ENCODE measurements at regions not wholly inside any gene's neighbourhood (a gene's known extent, or its start where the extent isn't known, plus 50 kb on each side); places are given as distances from the start of the nearest gene placed in this dataset.

- no peak overlapping the region for H3K4me3 ChIP-seq (ENCODE audit: low read depth, low read length)
- TF ChIP-seq, protein P1, sequence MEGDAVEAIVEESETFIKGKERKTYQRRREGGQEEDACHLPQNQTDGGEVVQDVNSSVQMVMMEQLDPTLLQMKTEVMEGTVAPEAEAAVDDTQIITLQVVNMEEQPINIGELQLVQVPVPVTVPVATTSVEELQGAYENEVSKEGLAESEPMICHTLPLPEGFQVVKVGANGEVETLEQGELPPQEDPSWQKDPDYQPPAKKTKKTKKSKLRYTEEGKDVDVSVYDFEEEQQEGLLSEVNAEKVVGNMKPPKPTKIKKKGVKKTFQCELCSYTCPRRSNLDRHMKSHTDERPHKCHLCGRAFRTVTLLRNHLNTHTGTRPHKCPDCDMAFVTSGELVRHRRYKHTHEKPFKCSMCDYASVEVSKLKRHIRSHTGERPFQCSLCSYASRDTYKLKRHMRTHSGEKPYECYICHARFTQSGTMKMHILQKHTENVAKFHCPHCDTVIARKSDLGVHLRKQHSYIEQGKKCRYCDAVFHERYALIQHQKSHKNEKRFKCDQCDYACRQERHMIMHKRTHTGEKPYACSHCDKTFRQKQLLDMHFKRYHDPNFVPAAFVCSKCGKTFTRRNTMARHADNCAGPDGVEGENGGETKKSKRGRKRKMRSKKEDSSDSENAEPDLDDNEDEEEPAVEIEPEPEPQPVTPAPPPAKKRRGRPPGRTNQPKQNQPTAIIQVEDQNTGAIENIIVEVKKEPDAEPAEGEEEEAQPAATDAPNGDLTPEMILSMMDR (IDR thresholded peaks at IDR 0.05; ENCODE audit: low read depth, low read length): no peak
These were observed 116.8 kb upstream of the FIGN start for GRCh38 chr2:163852616-163853015.

DNA sequence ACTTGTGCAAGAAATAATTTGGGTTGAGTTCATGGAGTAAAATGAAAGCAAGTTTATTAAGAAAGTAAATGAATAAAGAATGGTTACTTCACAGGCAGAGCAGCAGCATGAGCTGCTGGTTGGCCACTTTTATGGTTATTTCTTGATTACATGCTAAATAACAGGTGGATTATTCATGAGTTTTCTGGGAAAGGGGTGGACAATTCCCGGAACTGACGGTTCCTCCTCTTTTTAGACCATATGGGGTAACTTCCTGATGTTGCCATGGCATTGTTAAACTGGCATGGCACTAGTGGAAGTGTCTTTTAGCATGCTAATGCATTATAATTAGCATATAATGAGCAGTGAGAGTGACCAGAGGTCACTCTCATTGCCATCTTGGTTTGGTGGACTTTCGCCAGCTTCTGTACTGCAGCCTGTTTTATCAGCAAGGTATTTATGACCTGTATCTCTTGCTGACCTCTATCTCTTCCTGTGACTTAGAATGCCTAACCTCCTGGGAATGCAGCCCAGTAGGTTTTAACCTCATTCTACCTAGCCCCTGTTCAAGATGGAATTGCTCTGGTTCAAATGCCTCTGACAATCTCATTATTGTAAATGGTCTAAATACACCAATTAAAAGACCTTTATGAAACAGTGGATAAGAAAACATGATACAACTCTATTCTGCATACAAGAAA lies 114.1 kb upstream of the FIGN start:
- H3K4me3 ChIP-seq (ENCODE audit: low read depth, low read length): no peak overlapping the region
- TF ChIP-seq, protein P1 (IDR thresholded peaks at IDR 0.05; ENCODE audit: low read depth, low read length): no peak

GRCh38 chr2:163838890-163839289 lies 103.1 kb upstream of the FIGN start:
- H3K4me3 ChIP-seq (ENCODE audit: low read depth, low read length): no peak overlapping the region
- TF ChIP-seq, protein P1 (IDR thresholded peaks at IDR 0.05; ENCODE audit: low read depth, low read length): no peak

- TF ChIP-seq, protein P1 (IDR thresholded peaks at IDR 0.05; ENCODE audit: low read depth, low read length): no peak
- no peak overlapping the region for H3K4me3 ChIP-seq (ENCODE audit: low read depth, low read length)
These were observed 100.4 kb upstream of the FIGN start for GRCh38 chr2:163836167-163836566.

GRCh38 chr2:163834841-163835240 lies 99.0 kb upstream of the FIGN start:
- TF ChIP-seq, protein P1 (IDR thresholded peaks at IDR 0.05; ENCODE audit: low read depth, low read length): no peak
- H3K4me3 ChIP-seq (ENCODE audit: low read depth, low read length): no peak overlapping the region

DNA sequence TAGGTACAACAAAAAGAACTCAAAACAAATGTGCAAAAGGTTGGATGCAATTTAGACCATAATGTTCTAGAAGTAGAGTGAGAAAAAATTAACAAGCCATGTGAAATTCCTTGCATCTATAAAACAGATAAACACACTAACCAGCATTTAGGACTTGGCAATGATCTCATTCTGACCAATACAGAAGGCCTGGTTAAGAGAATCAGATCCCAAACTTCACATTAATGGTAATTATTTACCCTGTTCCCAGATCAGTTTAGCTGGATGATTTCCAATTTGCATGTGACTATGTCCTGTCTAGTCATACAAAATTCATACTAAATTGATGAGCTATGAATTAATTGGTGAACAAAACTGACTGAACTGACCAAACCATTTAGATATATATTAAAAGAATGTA lies 98.4 kb upstream of the FIGN start:
- H3K4me3 ChIP-seq (ENCODE audit: low read depth, low read length): no peak overlapping the region
- TF ChIP-seq, protein P1 (IDR thresholded peaks at IDR 0.05; ENCODE audit: low read depth, low read length): no peak

DNA sequence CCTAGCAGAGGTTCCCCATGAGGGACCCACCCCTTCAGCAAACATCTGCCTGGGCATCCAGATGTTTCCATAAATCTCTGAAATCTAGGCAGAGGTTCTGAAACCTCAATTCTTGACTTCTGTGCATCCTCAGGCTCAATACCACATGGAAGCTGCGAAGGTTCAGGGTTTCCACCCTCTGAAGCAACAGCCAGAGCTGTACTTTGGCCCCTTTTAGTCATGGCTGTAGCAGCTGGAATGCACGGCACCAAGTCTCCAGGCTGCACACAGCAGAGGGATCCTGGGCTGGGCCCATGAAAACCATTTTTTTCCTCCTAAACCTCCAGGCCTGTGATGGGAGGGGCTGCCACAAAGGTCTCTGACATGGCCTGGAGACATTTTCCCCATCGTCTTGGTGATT lies 93.0 kb upstream of the FIGN start:
- no peak overlapping the region for H3K4me3 ChIP-seq (ENCODE audit: low read depth, low read length)
- TF ChIP-seq, protein P1 (IDR thresholded peaks at IDR 0.05; ENCODE audit: low read depth, low read length): no peak

Measured in WI38 (cell line).